ENCODE measurements at regions not wholly inside any gene's neighbourhood (a gene's known extent, or its start where the extent isn't known, plus 50 kb on each side); places are given as distances from the start of the nearest gene placed in this dataset.
"Not testable (repeated sequence)": the region's sequence is repeated elsewhere in the genome, so short reads cannot be mapped to it uniquely, and the experiment has no call there.

GRCh38 chr15:89002830-89003229 lies 85.4 kb upstream of the ABHD2 start:
- no peak for ATAC-seq (replicated peaks)

GRCh38 chr15:89003865-89004725 lies 84.2 kb upstream of the ABHD2 start:
- H3K27me3 Mint-ChIP-seq, result peaks cover 35 to 48% of the 10 kb centered on the region in 2 donors
- H3K27ac Mint-ChIP-seq, result no peak overlapping the region
- ATAC-seq (replicated peaks), result no peak
- H3K9me3 Mint-ChIP-seq, result no peaks in the 10 kb centered on the region
- no peak overlapping the region for H3K4me3 Mint-ChIP-seq
- H3K36me3 Mint-ChIP-seq (ENCODE audit: insufficient read depth), result no peaks in the 10 kb centered on the region
- peaks cover 3 to 5% of the 10 kb centered on the region in 2 donors for H3K4me1 Mint-ChIP-seq (ENCODE audit: low read depth in 2 of 2)
- no peak for DNase-seq

More at GRCh38 chr15:89002830-89003229, 85.4 kb upstream of the ABHD2 start:
- Mint-ChIP-seq H3K4me1 (ENCODE audit: low read depth in 2 of 2) (peaks cover 3 to 5% of the 10 kb centered on the region in 2 donors), H3K27ac (no peak overlapping the region), H3K4me3 (no peak overlapping the region), H3K9me3 (no peaks in the 10 kb centered on the region), H3K27me3 (peaks cover 39 to 51% of the 10 kb centered on the region in 2 donors), H3K36me3 (ENCODE audit: insufficient read depth) (no peaks in the 10 kb centered on the region)
- no peak for DNase-seq

DNA sequence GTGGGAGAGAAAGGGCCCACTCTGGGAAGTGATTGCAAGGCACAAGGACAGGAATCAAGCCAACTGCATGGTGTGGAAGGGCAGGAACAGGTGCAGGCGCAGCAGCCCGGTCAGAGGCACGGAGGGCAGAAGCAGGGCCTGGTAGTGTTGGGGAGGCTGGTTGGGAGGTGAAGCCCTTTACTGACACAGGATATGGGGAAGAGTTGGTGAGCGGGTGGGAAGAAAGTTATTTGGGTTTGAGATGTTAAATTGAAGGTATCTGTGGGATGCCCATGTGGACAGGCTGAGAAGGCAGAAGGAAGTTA lies 83.6 kb upstream of the ABHD2 start:
- no peaks in the 10 kb centered on the region for H3K9me3 Mint-ChIP-seq

GRCh38 chr15:89007527-89007926 lies 80.7 kb upstream of the ABHD2 start:
- DNase-seq; H3K27ac Mint-ChIP-seq; ATAC-seq (replicated peaks); H3K9me3 Mint-ChIP-seq; H3K4me3 Mint-ChIP-seq; H3K4me1 Mint-ChIP-seq (ENCODE audit: low read depth in 2 of 2); H3K36me3 Mint-ChIP-seq (ENCODE audit: insufficient read depth): not testable (repeated sequence)
- H3K27me3 Mint-ChIP-seq, result peaks cover 55 to 63% of the 10 kb centered on the region in 2 donors

More for the DNA sequence above, 83.6 kb upstream of the ABHD2 start:
- H3K4me1 Mint-ChIP-seq (ENCODE audit: low read depth in 2 of 2), result peaks cover 3 to 5% of the 10 kb centered on the region in 2 donors
- H3K27ac Mint-ChIP-seq, result no peak overlapping the region
- H3K36me3 Mint-ChIP-seq (ENCODE audit: insufficient read depth), result no peaks in the 10 kb centered on the region
- DNase-seq, result no peak
- no peak overlapping the region for H3K4me3 Mint-ChIP-seq
- peaks cover 35 to 48% of the 10 kb centered on the region in 2 donors for H3K27me3 Mint-ChIP-seq
- no peak for ATAC-seq (replicated peaks)

DNA sequence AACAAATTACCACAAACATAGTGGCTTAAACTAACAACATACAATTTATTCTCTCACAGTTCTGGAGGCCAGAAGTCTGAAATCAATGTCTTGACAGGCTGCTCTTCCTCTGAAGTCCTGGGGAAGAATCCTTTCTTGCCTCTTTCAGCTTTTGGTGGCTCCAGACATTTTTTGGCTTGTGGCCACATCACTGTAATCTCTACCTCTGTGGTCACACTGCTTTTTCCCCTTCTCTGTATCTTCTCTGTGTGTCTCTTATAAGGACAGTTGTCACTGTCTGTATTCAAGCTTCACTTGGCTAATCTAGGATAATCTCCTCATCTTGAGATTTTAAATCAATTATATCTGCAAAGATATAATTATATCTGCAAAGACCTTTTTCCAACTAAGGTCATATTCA lies 80.3 kb upstream of the ABHD2 start:
- Mint-ChIP-seq H3K9me3 (no peaks in the 10 kb centered on the region), H3K4me1 (ENCODE audit: low read depth in 2 of 2) (no peaks in the 10 kb centered on the region), H3K36me3 (ENCODE audit: insufficient read depth) (no peaks in the 10 kb centered on the region), H3K27ac (no peak overlapping the region), H3K27me3 (peaks cover 57 to 67% of the 10 kb centered on the region in 2 donors), H3K4me3 (no peak overlapping the region)
- ATAC-seq (replicated peaks) (no peak), DNase-seq (no peak)

GRCh38 chr15:89009080-89009479 lies 79.2 kb upstream of the ABHD2 start:
- Mint-ChIP-seq H3K27ac (no peak overlapping the region), H3K4me1 (ENCODE audit: low read depth in 2 of 2) (no peaks in the 10 kb centered on the region), H3K4me3 (no peak overlapping the region), H3K36me3 (ENCODE audit: insufficient read depth) (no peaks in the 10 kb centered on the region), H3K9me3 (no peaks in the 10 kb centered on the region), H3K27me3 (peaks cover 63 to 73% of the 10 kb centered on the region in 2 donors)
- DNase-seq (no peak), ATAC-seq (replicated peaks) (no peak)

DNA sequence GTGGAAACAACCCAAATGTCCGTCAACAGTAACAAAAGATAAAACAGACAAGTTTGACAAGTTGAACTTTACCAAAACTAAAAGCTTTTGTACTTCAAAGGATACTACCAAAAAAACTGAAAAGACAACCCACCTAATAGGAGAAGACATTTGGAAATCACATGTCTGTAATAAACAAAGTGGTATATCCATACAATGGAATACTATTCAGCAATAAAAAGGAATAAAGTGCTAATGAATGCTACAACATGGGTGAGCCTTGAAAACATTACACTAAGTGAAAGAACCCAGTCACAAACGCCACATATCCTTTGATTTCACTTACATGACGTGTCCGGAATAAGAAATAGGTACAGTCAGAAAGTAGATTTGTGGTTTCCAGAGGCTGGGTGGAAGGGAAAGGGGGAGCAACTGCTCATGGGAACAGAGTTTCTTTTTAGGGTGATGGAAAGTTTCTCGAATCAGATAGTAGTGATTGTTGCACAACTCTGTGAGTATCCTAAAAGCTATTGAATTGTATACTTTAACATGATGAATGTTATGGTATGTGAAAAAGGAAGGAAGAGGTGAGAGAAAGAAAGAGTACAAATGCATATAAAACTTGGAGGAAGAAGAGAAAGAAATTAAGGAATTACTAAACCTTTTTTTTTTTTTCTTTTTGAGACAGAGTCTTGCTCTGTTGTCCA lies 72.7 kb upstream of the ABHD2 start:
- peaks cover 8 to 10% of the 10 kb centered on the region in 2 donors for H3K4me1 Mint-ChIP-seq (ENCODE audit: low read depth in 2 of 2)
- DNase-seq (no peak), ATAC-seq (replicated peaks) (no peak)
- no peaks in the 10 kb centered on the region for H3K9me3 Mint-ChIP-seq
- no peak overlapping the region for H3K27ac Mint-ChIP-seq
- H3K36me3 Mint-ChIP-seq (ENCODE audit: insufficient read depth), result peaks cover 4% of the 10 kb centered on the region
- H3K4me3 Mint-ChIP-seq, result no peak overlapping the region
- H3K27me3 Mint-ChIP-seq, result peaks cover 48 to 71% of the 10 kb centered on the region in 2 donors

DNA sequence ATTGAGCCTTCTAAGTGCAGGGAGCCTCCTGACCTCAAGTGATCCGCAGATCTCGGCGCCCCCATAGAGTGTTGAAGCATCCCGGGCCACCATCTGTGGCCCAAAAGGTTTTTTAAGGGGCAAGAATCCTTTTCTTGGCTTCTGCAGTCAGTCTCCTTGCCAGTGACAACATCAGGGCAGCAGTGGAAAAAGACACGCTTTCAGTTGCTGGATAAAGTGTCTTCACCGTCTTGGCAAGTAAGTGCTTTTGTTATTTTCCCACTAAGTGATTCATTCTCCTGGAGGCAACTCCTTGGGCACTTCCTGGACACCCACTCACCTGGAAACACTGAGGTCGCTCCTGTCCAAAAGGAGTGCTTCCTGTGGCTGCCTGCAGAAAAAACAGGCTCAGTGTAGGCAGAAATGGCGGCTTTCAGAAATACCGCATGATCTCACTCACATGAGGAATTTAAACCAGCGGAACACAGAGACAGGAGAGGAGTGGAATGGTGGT lies 71.7 kb upstream of the ABHD2 start:
- Mint-ChIP-seq H3K4me1 (ENCODE audit: low read depth in 2 of 2) (peaks cover 8 to 10% of the 10 kb centered on the region in 2 donors), H3K27me3 (peaks cover 40 to 79% of the 10 kb centered on the region in 2 donors), H3K4me3 (no peak overlapping the region), H3K36me3 (ENCODE audit: insufficient read depth) (peaks cover 4% of the 10 kb centered on the region), H3K9me3 (no peaks in the 10 kb centered on the region), H3K27ac (no peak overlapping the region)
- DNase-seq (no peak), ATAC-seq (replicated peaks) (no peak)

DNA sequence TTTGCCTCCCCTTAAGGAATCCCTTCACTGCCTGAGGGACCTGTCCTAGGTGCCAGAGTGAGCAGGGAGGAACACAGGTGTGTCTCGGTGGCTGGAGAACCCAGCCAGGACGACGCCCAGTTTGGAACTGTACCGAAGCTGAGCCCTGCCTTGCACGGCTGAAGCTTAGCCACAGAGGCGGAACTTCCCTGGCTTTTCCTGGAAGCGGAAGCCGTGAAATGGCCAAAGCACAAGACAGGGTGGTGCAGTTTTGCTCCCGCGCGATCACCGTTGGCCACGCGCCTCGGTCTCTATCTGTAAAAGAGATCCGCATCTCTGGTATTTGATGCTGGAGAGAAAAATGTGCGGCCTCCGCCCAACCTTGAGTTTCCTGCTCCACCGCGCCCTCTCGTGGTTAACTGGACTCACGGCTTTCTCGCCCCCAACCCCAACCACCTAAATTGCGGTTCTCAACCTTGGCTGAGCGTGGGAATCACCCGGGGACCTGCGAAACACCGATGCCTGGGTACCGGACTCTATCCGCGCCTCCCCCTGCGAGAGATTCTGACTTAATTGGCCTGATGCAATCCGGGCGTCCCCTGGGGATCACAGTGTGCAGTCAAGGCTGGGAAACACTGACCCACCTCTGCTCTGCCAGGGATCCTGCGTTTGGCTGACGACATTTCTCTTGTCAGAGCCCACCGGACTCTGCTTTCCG lies 70.7 kb upstream of the ABHD2 start:
- Mint-ChIP-seq H3K4me1 (ENCODE audit: low read depth in 2 of 2) (peaks cover 8 to 10% of the 10 kb centered on the region in 2 donors), H3K36me3 (ENCODE audit: insufficient read depth) (peaks cover 4% of the 10 kb centered on the region), H3K27me3 (peaks cover 39 to 79% of the 10 kb centered on the region in 2 donors), H3K9me3 (no peaks in the 10 kb centered on the region), H3K4me3 (peak overlapping the region; percentile 62 to 67), H3K27ac (peak overlapping the region in 1 of 2 donors; percentile 23)
- ATAC-seq (replicated peaks) (peak; percentile 94), DNase-seq (peak; percentile 78 to 84 (median 79))

- DNase-seq, result no peak
- H3K4me1 Mint-ChIP-seq (ENCODE audit: low read depth in 2 of 2), result peaks cover 8 to 10% of the 10 kb centered on the region in 2 donors
- ATAC-seq (replicated peaks), result no peak
- H3K27ac Mint-ChIP-seq, result peak overlapping the region in 1 of 2 donors; percentile 23
- peak overlapping the region; percentile 62 to 67 for H3K4me3 Mint-ChIP-seq
- H3K27me3 Mint-ChIP-seq, result peaks cover 35 to 77% of the 10 kb centered on the region in 2 donors
- H3K9me3 Mint-ChIP-seq, result no peaks in the 10 kb centered on the region
- peaks cover 4% of the 10 kb centered on the region for H3K36me3 Mint-ChIP-seq (ENCODE audit: insufficient read depth)
These were observed 70.0 kb upstream of the ABHD2 start for GRCh38 chr15:89018207-89018606.

DNA sequence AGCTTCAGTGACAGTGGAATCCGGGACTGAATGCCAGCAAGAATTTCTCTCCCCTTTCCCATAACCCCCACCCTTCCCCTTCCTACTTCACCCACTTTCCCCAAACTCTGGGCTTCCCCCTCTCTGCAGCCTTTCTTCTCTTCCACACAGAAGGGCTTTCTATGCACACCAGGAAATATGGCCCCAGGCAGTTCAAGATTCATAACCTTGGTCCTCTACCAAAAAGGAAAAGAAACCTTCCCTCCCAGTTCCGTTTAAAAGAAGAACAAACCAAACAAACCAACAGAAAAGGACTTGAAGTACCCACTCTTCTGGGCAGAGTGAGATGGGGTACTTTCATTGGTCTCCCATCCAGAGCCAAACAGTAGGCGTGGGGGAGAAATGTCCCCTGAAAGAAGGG lies 68.8 kb upstream of the ABHD2 start:
- H3K36me3 Mint-ChIP-seq (ENCODE audit: insufficient read depth), result peaks cover 4% of the 10 kb centered on the region
- no peak overlapping the region for H3K27ac Mint-ChIP-seq
- H3K4me1 Mint-ChIP-seq (ENCODE audit: low read depth in 2 of 2), result peaks cover 8 to 10% of the 10 kb centered on the region in 2 donors
- H3K9me3 Mint-ChIP-seq, result no peaks in the 10 kb centered on the region
- no peak overlapping the region for H3K4me3 Mint-ChIP-seq
- ATAC-seq (replicated peaks), result no peak
- peaks cover 31 to 71% of the 10 kb centered on the region in 2 donors for H3K27me3 Mint-ChIP-seq
- no peak for DNase-seq

GRCh38 chr15:89021224-89021623 lies 67.0 kb upstream of the ABHD2 start:
- no peak overlapping the region for H3K27ac Mint-ChIP-seq

DNA sequence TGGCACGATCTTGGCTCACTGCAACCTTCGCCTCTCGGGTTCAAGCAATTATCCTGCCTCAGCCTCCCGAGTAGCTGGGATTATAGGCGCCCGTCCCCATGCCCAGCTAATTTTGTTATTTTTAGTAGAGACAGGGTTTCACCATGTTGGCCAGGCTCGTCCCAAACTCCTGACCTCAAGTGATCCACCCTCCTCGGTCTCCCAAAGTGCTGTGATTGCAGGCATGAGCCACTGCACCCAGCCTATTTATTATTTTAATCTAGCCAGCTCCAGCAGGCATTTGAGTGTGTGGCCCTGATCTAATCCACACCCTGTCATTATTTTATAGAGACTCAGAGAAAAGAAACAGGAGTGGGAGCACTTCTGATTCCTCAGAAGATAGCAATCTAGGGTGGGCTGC lies 66.4 kb upstream of the ABHD2 start:
- not testable (repeated sequence) for ATAC-seq (replicated peaks); H3K36me3 Mint-ChIP-seq (ENCODE audit: insufficient read depth); H3K27ac Mint-ChIP-seq; DNase-seq; H3K9me3 Mint-ChIP-seq; H3K4me1 Mint-ChIP-seq (ENCODE audit: low read depth in 2 of 2); H3K4me3 Mint-ChIP-seq
- peaks cover 25 to 62% of the 10 kb centered on the region in 2 donors for H3K27me3 Mint-ChIP-seq

More at GRCh38 chr15:89021224-89021623, 67.0 kb upstream of the ABHD2 start:
- H3K27me3 Mint-ChIP-seq, result peaks cover 25 to 63% of the 10 kb centered on the region in 2 donors
- peaks cover 4% of the 10 kb centered on the region for H3K36me3 Mint-ChIP-seq (ENCODE audit: insufficient read depth)
- no peaks in the 10 kb centered on the region for H3K9me3 Mint-ChIP-seq
- no peak overlapping the region for H3K4me3 Mint-ChIP-seq
- ATAC-seq (replicated peaks), result no peak
- H3K4me1 Mint-ChIP-seq (ENCODE audit: low read depth in 2 of 2), result peaks cover 8 to 10% of the 10 kb centered on the region in 2 donors
- DNase-seq, result no peak
